NCI-H2196 treated with DMSO at 0.1 percent for 48 hours (cell line): ENCODE measurements at regions not wholly inside any gene's neighbourhood (a gene's known extent, or its start where the extent isn't known, plus 50 kb on each side); places are given as distances from the start of the nearest gene placed in this dataset.

ENCODE experiments used
- DNase-seq: peaks from one replicate; lab custom pipeline; 2025; ENCODE audit not compliant: unreplicated experiment; lab: John Stamatoyannopoulos, UW

- DNase-seq = no peak
Measured at GRCh38 chr5:39586185-39586584, 161.4 kb upstream of the DAB2 start.

- DNase-seq = no peak
Measured at GRCh38 chr5:39584927-39585326, 160.1 kb upstream of the DAB2 start.

DNA sequence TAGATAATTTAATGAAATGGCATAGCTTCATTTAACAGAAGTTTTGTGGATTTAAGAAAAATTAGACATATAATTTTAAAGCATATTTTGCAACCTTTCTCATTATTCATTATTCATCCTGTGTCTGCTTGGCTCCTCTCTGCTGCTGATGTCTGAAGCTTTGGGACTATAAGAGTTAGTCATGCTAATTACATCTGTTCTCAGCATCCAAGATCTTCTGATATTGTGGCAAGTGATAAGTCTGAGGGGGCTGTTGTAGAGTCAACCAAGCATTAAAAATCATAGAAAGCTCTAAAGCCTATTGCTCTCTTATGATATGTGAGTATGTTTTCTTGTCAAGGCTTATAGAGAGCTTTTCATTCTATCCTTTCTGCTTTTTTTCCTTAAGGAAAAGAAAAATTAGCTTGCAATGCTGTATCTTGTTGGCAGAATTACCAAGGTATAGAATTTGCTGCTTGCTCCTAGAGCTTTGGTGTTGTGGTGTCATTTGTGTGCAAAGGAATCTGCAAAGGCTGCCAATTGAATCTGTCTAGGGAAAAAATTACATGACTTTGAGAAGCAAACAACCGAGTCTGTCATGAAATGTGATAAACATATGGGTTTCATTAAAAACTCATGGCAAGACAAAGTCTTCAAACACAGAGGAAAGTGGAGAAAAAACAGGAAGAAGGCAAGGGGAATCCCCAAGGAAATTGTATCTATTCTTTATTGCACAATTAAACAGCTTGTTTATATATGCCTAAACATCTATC, 156.1 kb upstream of the DAB2 start:
- no peak for DNase-seq

- DNase-seq = no peak
Measured at GRCh38 chr5:39579750-39580149, 155.0 kb upstream of the DAB2 start.

DNA sequence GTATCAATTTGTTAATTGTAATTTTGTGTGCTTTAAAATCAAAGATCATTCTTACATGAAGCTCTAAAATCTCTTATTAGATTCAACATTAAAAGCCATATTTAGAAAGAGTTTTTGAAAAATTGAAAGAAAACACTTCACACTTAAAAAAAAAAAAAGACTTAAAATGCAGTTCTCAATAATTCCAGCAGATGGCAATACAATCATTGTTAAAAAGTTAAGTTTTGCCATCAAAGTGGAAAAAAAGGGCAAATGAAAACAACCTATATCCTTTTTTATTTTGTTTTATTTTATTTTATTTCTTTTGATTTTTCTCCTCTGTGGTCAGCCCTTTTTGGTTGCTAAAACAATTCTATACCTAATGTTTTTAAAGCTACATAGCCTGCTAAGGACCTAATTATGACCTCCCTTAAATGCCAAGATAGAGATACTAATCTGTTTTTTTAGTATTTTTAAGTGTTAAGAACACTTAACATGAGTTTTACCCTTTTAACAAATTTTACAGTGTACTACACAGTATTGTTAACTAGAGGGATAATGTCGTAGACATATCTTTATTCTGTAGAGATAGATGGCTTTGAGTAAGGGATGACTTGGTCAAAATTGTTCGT, 154.2 kb upstream of the DAB2 start:
- no peak for DNase-seq

- no peak for DNase-seq
Measured at GRCh38 chr5:39577529-39577928, 152.7 kb upstream of the DAB2 start.

DNA sequence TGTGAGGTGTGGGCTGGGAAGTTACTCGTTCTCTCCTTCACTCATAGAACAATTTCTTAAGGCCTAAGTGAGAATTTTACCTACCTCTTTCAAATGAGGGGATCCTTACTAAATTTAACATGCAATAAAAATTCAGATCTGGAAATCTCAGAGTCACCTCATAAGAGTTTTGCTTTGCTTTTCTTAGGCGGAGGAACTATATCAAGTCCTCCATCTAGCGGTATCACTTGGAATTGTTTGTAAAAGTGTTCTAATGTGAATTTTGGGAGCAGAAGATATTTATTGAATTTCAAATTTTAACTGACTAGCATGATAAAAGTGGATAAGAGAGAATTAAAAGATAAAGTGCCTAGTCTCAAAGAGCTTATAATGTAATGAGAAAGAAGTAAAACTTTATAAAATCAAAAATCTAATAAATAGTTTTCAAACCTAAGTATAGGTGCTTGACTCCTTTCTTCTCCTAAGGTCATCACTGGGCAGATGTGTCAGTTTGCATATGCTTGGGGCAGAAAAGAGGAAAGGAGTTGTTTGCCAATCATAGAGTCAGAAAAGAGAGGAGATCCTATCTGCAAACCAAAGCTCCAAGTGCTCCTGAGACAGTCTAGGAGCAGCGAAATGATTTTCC, 145.7 kb upstream of the DAB2 start:
- DNase-seq = no peak

GRCh38 chr5:39569857-39570256, 145.1 kb upstream of the DAB2 start:
- no peak for DNase-seq

DNA sequence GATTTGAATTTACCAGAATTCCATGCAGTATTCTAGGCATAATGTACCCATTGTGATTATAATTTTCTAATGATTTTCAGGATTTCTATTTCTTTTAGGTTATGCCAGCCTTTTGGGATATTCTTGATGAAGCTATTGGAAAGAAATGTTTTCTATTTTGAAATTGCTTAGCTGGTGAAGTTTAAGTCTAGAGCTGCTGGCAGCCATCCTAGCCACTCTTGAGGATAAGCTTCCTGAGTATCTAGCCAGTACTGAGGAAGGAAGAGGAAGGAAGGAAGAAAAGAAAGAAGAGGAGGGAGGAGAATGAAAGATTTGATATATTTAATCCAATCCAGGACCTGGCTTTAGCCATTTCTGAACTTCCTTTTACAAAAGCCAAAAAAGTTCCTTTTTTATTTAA, 142.1 kb upstream of the DAB2 start:
- no peak for DNase-seq

GRCh38 chr5:39566029-39566428, 141.2 kb upstream of the DAB2 start:
- no peak for DNase-seq

DNA sequence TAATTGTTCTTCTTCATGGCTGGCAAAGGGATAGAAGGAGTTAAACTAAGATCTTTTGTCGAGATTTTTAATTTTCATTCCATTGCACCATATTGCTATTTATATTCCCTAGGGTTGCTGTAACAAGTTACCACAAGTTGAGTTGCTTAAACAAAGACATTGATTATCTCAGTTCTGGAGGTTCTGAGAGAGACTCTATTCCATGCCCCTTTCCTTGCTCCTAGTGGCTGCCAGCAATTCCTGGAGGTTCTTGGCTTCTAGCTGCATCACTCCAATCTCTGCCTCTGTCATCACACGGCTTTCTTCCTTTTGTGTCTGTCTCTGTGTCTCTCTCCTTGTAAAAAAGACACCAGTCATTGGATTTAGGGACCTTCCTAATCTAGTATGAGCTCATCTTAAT, 136.6 kb upstream of the DAB2 start:
- DNase-seq = no peak

- no peak for DNase-seq
Measured at GRCh38 chr5:39560726-39561125, 135.9 kb upstream of the DAB2 start.

DNA sequence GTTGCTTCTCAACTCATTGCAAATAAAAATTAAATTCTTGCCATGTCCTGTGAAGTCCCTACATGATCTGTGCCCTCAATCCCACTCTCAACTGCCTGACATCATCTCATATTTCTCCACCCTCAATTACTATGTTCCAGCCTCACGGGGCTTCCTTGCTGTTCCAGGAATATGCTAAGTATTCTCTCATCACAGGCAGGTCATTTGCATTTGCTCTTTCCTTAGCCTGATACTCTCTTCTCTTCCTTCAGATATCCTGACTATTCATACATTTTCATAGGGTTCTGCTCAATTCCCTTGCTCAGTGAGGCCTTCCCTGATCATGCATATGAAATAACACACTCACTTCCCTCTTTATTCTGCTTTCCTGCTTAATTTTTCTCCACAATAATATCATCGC, 135.1 kb upstream of the DAB2 start:
- DNase-seq = no peak

DNA sequence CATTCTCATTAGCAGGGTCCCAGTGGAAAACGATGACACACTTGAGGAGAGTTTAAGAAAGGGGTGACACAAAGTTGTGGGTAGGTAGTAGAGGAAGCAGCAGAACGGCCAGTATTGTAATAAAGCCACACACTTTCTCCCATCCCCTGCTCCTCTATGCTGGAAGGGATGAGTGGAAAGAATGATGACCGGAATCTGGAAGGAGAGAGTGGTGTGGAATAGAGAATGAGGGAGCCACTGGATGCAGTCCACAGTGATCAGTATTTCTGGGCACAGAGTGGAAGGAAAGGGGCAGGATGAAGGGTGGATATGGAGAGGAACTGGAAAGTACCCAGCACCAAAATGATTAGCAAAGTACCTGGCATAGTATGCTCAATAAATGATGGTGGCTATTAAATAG, 133.8 kb upstream of the DAB2 start:
- no peak for DNase-seq

DNA sequence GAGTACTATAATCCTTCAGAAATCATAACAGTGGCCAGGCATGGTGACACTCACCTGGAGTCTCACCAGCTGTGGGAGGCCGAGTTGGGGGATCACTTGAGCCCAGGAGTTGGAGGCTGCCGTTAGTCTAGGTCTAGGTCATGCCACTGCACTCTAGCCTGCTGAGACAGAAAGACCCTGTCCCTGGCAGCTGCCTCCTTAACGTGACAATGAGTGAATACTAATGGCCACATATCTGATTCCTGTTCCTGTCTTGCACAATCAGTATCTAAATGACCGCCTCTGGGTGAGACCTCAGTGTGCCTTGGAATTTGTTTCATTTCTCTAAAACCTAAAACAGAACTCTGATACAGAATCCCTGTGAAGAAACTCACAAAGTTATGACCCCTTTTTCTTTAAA, 131.0 kb upstream of the DAB2 start:
- DNase-seq = no peak

- no peak for DNase-seq
Measured at GRCh38 chr5:39547553-39548154, 122.9 kb upstream of the DAB2 start.

GRCh38 chr5:39544941-39545340, 120.2 kb upstream of the DAB2 start:
- DNase-seq = no peak

DNA sequence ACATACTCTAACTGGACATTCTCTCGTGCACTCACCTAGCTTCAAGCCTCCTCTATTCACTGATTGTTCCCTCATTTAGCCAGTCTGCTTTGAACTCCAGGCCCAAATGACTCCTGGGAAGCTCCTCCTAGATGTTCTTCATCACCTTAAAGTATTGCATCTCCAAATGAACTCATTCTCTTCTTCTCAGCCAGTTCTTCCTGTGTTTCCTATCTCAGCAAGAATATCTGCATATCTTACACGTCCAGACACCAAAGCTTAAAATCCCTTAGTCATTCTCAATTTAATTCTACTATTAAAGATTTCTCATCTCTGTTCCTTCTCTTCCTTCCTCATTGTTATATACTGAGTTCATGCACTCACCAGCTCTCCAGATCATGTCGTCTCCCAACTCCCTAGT, 118.6 kb upstream of the DAB2 start:
- no peak for DNase-seq

DNA sequence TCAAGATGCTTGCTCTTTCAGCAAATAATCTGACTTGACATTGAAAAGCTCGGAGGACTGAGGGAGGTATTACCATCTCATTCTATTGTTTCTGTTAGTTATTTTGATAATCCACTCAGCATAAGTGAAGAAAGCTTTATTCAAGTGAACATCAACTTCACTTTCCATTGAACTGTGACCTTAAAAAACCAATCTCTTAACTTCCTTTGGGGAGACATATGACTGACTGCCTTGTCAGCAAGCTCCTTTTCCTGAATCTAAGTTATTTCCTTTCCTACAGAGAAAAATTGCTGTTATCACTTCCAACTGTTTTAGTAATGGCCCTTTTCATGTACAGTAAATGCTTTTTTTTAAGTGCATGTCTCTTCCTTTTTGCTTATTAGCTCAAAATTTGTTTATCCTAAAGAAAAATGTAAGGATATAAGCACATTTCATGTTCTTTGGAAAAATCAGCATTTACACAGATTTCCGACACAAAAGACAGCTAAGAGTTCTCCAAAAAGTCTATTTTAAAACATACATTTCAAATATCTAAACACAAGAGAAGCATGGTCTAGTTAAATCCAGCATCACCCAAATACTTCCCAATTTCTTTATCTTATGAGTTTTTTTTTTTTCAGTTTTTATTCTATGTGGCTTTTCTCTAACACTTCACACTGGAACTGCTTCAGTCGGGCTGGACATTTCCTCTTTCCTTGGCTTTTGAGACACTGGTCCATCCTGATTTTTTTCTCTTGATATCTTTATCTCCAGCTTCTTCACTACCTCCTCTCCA, 117.9 kb upstream of the DAB2 start:
- DNase-seq = no peak

DNA sequence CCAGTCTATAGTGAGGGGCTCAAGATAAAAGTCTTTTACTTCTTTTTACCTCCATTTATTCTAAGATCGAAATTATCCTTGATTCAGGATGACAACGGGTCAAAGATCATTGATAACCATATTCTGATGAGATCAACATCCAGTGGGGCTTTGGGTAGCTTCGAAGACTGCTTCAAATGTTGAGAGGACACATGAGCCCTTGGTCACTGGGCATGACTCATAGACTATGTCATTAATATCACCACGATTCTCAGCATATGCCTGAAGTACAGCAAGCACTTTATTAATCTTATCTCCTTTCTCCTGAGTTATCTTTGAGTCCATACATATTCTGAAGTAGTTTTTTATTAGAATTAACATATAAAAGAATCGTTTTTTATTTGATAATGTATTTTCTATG, 117.1 kb upstream of the DAB2 start:
- no peak for DNase-seq

DNA sequence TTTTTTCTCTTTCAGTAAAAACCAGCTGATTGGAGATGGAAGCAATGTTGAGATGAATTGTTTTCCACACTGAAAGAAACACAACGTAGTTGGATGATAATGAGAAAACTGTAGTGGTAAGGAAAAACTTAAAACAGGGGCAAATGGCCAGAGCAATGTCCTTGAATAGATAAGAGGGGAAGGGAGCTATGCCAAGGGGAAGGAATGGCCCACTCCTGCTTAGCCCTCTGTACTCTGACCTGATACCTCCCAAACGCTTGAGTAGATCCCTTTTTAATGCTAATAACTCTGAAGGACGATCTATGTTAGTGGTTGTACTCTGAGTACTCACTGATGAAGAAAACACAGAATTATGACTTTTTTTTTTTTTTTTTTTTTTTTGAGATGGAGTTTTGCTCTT, 114.7 kb upstream of the DAB2 start:
- no peak for DNase-seq
